ENCODE measurements at regions not wholly inside any gene's neighbourhood (a gene's known extent, or its start where the extent isn't known, plus 50 kb on each side); places are given as distances from the start of the nearest gene placed in this dataset.

GRCh38 chr9:86685556-86685955, 261.8 kb downstream of the GAS1 start:
- peak; percentile 31 for DNase-seq (ENCODE audit: low read depth)
- TF ChIP-seq CTCF (conservative IDR thresholded peaks at IDR 0.05; ENCODE audit: control insufficient read depth, insufficient read depth, low read depth, low read length), result no peak
- H3K4me3 ChIP-seq (ENCODE audit: control insufficient read depth, low read depth, low read length), result no peak overlapping the region

- no peak for DNase-seq (ENCODE audit: low read depth)
- no peak overlapping the region for H3K4me3 ChIP-seq (ENCODE audit: control insufficient read depth, low read depth, low read length)
- no peak for TF ChIP-seq CTCF (conservative IDR thresholded peaks at IDR 0.05; ENCODE audit: control insufficient read depth, insufficient read depth, low read depth, low read length)
Measured at GRCh38 chr9:86684148-86684547, 263.2 kb downstream of the GAS1 start.

- H3K4me3 ChIP-seq (ENCODE audit: control insufficient read depth, low read depth, low read length), result no peak overlapping the region
- no peak for TF ChIP-seq CTCF (conservative IDR thresholded peaks at IDR 0.05; ENCODE audit: control insufficient read depth, insufficient read depth, low read depth, low read length)
- DNase-seq (ENCODE audit: low read depth), result no peak
Measured at GRCh38 chr9:86682240-86682639, 265.1 kb downstream of the GAS1 start.

GRCh38 chr9:86679909-86680308, 267.4 kb downstream of the GAS1 start:
- no peak for DNase-seq (ENCODE audit: low read depth)
- no peak overlapping the region for H3K4me3 ChIP-seq (ENCODE audit: control insufficient read depth, low read depth, low read length)
- TF ChIP-seq CTCF (conservative IDR thresholded peaks at IDR 0.05; ENCODE audit: control insufficient read depth, insufficient read depth, low read depth, low read length), result no peak

- DNase-seq (ENCODE audit: low read depth), result no peak
- TF ChIP-seq CTCF (conservative IDR thresholded peaks at IDR 0.05; ENCODE audit: control insufficient read depth, insufficient read depth, low read depth, low read length), result no peak
- no peak overlapping the region for H3K4me3 ChIP-seq (ENCODE audit: control insufficient read depth, low read depth, low read length)
Measured at GRCh38 chr9:86676396-86676795, 270.9 kb downstream of the GAS1 start.

- H3K4me3 ChIP-seq (ENCODE audit: control insufficient read depth, low read depth, low read length), result no peak overlapping the region
- DNase-seq (ENCODE audit: low read depth), result no peak
- TF ChIP-seq CTCF (conservative IDR thresholded peaks at IDR 0.05; ENCODE audit: control insufficient read depth, insufficient read depth, low read depth, low read length), result no peak
Measured at GRCh38 chr9:86675805-86676204, 271.5 kb downstream of the GAS1 start.

GRCh38 chr9:86674487-86674886, 272.8 kb downstream of the GAS1 start:
- no peak for DNase-seq (ENCODE audit: low read depth)
- H3K4me3 ChIP-seq (ENCODE audit: control insufficient read depth, low read depth, low read length), result no peak overlapping the region
- no peak for TF ChIP-seq CTCF (conservative IDR thresholded peaks at IDR 0.05; ENCODE audit: control insufficient read depth, insufficient read depth, low read depth, low read length)
